ENCODE measurements at regions not wholly inside any gene's neighbourhood (a gene's known extent, or its start where the extent isn't known, plus 50 kb on each side); places are given as distances from the start of the nearest gene placed in this dataset.

GRCh38 chrX:96576368-96576767 lies 108.3 kb upstream of the DIAPH2 start:
- no peaks in the 10 kb centered on the region for H3K79me2 ChIP-seq (ENCODE audit: low read length)
- no peaks in the 10 kb centered on the region for H3K9me2 ChIP-seq (replicated peaks; ENCODE audit: low read length)
- intact Hi-C loops (cut with micrococcal nuclease), result no loop called here
- CTCF ChIA-PET, result no interaction called here
- ATAC-seq, result no peak
- H3K36me3 ChIP-seq (ENCODE audit: low read depth, low read length), result no peaks in the 10 kb centered on the region
- H4K20me1 ChIP-seq (ENCODE audit: low read length), result no peaks in the 10 kb centered on the region
- no peak overlapping the region for H3K4me3 ChIP-seq (ENCODE audit: low read length)
- TF ChIP-seq CTCF (conservative IDR thresholded peaks at IDR 0.05; ENCODE audit: low read depth, low read length) (no peak), EZH2phosphoT487 (IDR thresholded peaks at IDR 0.05; ENCODE audit: borderline replicate concordance, low read length) (no peak), EZH2 (IDR thresholded peaks at IDR 0.05; ENCODE audit: low read length, unreplicated experiment) (no peak)
- POLR2A ChIA-PET (ENCODE audit: unreplicated experiment), result no interaction called here
- H3K4me1 ChIP-seq (ENCODE audit: insufficient read depth, low read length), result no peaks in the 10 kb centered on the region
- H3K27me3 ChIP-seq (ENCODE audit: low read length), result no peaks in the 10 kb centered on the region
- H3K9ac ChIP-seq (ENCODE audit: low read length), result no peak overlapping the region
- no peaks in the 10 kb centered on the region for H3K9me3 ChIP-seq (ENCODE audit: low read length)
- no peak overlapping the region for H3K27ac ChIP-seq (ENCODE audit: low read length)
- DNase-seq, result peak; percentile 3
- no peak overlapping the region for H2AFZ ChIP-seq (ENCODE audit: low read length)
- no peaks in the 10 kb centered on the region for H3F3A ChIP-seq (ENCODE audit: low read length, unreplicated experiment)
- no TSS peak for BruUV-seq (replicated peaks)
- no peak overlapping the region for H3K4me2 ChIP-seq (ENCODE audit: low read length)

- H3K27ac ChIP-seq (ENCODE audit: low read length), result no peak overlapping the region
- H3F3A ChIP-seq (ENCODE audit: low read length, unreplicated experiment), result no peaks in the 10 kb centered on the region
- DNase-seq (no peak), ATAC-seq (no peak)
- BruUV-seq (replicated peaks), result no TSS peak
- H3K4me2 ChIP-seq (ENCODE audit: low read length), result no peak overlapping the region
- no peak overlapping the region for H3K9ac ChIP-seq (ENCODE audit: low read length)
- no peaks in the 10 kb centered on the region for H3K4me1 ChIP-seq (ENCODE audit: insufficient read depth, low read length)
- H3K9me3 ChIP-seq (ENCODE audit: low read length), result no peaks in the 10 kb centered on the region
- H2AFZ ChIP-seq (ENCODE audit: low read length), result no peak overlapping the region
- POLR2A ChIA-PET (ENCODE audit: unreplicated experiment), result no interaction called here
- H3K27me3 ChIP-seq (ENCODE audit: low read length), result no peaks in the 10 kb centered on the region
- intact Hi-C loops (cut with micrococcal nuclease), result no loop called here
- H3K9me2 ChIP-seq (replicated peaks; ENCODE audit: low read length), result no peaks in the 10 kb centered on the region
- TF ChIP-seq EZH2 (IDR thresholded peaks at IDR 0.05; ENCODE audit: low read length, unreplicated experiment), result no peak
- no peak for TF ChIP-seq EZH2phosphoT487 (IDR thresholded peaks at IDR 0.05; ENCODE audit: borderline replicate concordance, low read length)
- TF ChIP-seq CTCF (conservative IDR thresholded peaks at IDR 0.05; ENCODE audit: low read depth, low read length), result no peak
- no peaks in the 10 kb centered on the region for H4K20me1 ChIP-seq (ENCODE audit: low read length)
- H3K79me2 ChIP-seq (ENCODE audit: low read length), result no peaks in the 10 kb centered on the region
- H3K4me3 ChIP-seq (ENCODE audit: low read length), result no peak overlapping the region
- CTCF ChIA-PET, result no interaction called here
- H3K36me3 ChIP-seq (ENCODE audit: low read depth, low read length), result no peaks in the 10 kb centered on the region
Observed at GRCh38 chrX:96578781-96579180, 105.9 kb upstream of the DIAPH2 start.

GRCh38 chrX:96579252-96579651 lies 105.4 kb upstream of the DIAPH2 start:
- H3K79me2 ChIP-seq (ENCODE audit: low read length), result no peaks in the 10 kb centered on the region
- intact Hi-C loops (cut with micrococcal nuclease), result no loop called here
- no peak for DNase-seq
- no peaks in the 10 kb centered on the region for H3K4me1 ChIP-seq (ENCODE audit: insufficient read depth, low read length)
- H3K4me2 ChIP-seq (ENCODE audit: low read length), result no peak overlapping the region
- no TSS peak for BruUV-seq (replicated peaks)
- H3F3A ChIP-seq (ENCODE audit: low read length, unreplicated experiment), result no peaks in the 10 kb centered on the region
- no peak overlapping the region for H3K27ac ChIP-seq (ENCODE audit: low read length)
- no peak overlapping the region for H2AFZ ChIP-seq (ENCODE audit: low read length)
- no peaks in the 10 kb centered on the region for H3K9me3 ChIP-seq (ENCODE audit: low read length)
- no peaks in the 10 kb centered on the region for H4K20me1 ChIP-seq (ENCODE audit: low read length)
- no peaks in the 10 kb centered on the region for H3K27me3 ChIP-seq (ENCODE audit: low read length)
- no peak overlapping the region for H3K9ac ChIP-seq (ENCODE audit: low read length)
- H3K4me3 ChIP-seq (ENCODE audit: low read length), result no peak overlapping the region
- no peaks in the 10 kb centered on the region for H3K36me3 ChIP-seq (ENCODE audit: low read depth, low read length)
- ChIA-PET POLR2A (ENCODE audit: unreplicated experiment) (no interaction called here), CTCF (no interaction called here)
- H3K9me2 ChIP-seq (replicated peaks; ENCODE audit: low read length), result no peaks in the 10 kb centered on the region
- ATAC-seq, result no peak
- TF ChIP-seq EZH2phosphoT487 (IDR thresholded peaks at IDR 0.05; ENCODE audit: borderline replicate concordance, low read length) (no peak), CTCF (conservative IDR thresholded peaks at IDR 0.05; ENCODE audit: low read depth, low read length) (no peak), EZH2 (IDR thresholded peaks at IDR 0.05; ENCODE audit: low read length, unreplicated experiment) (no peak)
